ENCODE measurements at regions not wholly inside any gene's neighbourhood (a gene's known extent, or its start where the extent isn't known, plus 50 kb on each side); places are given as distances from the start of the nearest gene placed in this dataset.

GRCh38 chr3:127107491-127108375 lies 85.2 kb upstream of the PRR23E start:
- DNase-seq (ENCODE audit: low spot score): no peak

- DNase-seq (ENCODE audit: low spot score): no peak
Measured at GRCh38 chr3:127108796-127109195, 84.1 kb upstream of the PRR23E start.

GRCh38 chr3:127110982-127111693 lies 81.8 kb upstream of the PRR23E start:
- no peak for DNase-seq (ENCODE audit: low spot score)

- no peak for DNase-seq (ENCODE audit: low spot score)
Measured at GRCh38 chr3:127112796-127113570, 79.9 kb upstream of the PRR23E start.

GRCh38 chr3:127113571-127113891 lies 79.4 kb upstream of the PRR23E start:
- no peak for DNase-seq (ENCODE audit: low spot score)

GRCh38 chr3:127114337-127115070 lies 78.4 kb upstream of the PRR23E start:
- DNase-seq (ENCODE audit: low spot score): no peak

GRCh38 chr3:127115691-127116351 lies 77.1 kb upstream of the PRR23E start:
- no peak for DNase-seq (ENCODE audit: low spot score)

GRCh38 chr3:127118366-127118765 lies 74.6 kb upstream of the PRR23E start:
- no peak for DNase-seq (ENCODE audit: low spot score)

- DNase-seq (ENCODE audit: low spot score): no peak
Measured at GRCh38 chr3:127119693-127120464, 73.1 kb upstream of the PRR23E start.

GRCh38 chr3:127120851-127121647 lies 71.9 kb upstream of the PRR23E start:
- DNase-seq (ENCODE audit: low spot score): no peak

GRCh38 chr3:127121885-127122284 lies 71.0 kb upstream of the PRR23E start:
- DNase-seq (ENCODE audit: low spot score): no peak

- no peak for DNase-seq (ENCODE audit: low spot score)
Measured at GRCh38 chr3:127123533-127123932, 69.4 kb upstream of the PRR23E start.

- DNase-seq (ENCODE audit: low spot score): no peak
Measured at GRCh38 chr3:127124120-127124519, 68.8 kb upstream of the PRR23E start.

- no peak for DNase-seq (ENCODE audit: low spot score)
Measured at GRCh38 chr3:127131424-127132170, 61.3 kb upstream of the PRR23E start.

GRCh38 chr3:127132876-127133275 lies 60.1 kb upstream of the PRR23E start:
- DNase-seq (ENCODE audit: low spot score): no peak

- DNase-seq (ENCODE audit: low spot score): no peak
Measured at GRCh38 chr3:127133971-127134370, 59.0 kb upstream of the PRR23E start.

- no peak for DNase-seq (ENCODE audit: low spot score)
Measured at GRCh38 chr3:127134466-127134865, 58.5 kb upstream of the PRR23E start.

GRCh38 chr3:127134887-127135240 lies 58.1 kb upstream of the PRR23E start:
- no peak for DNase-seq (ENCODE audit: low spot score)

Data from germinal center (tissue), 1 donor.